Activated naive CD8-positive, alpha-beta T cell treated with anti-CD3 and anti-CD28 coated beads for 36 hours (primary cell): ENCODE measurements at regions not wholly inside any gene's neighbourhood (a gene's known extent, or its start where the extent isn't known, plus 50 kb on each side); places are given as distances from the start of the nearest gene placed in this dataset.
"Not testable (repeated sequence)": the region's sequence is repeated elsewhere in the genome, so short reads cannot be mapped to it uniquely, and the experiment has no call there.

Experiments
- DNase-seq: peaks from one replicate; pipeline ENCODE4 v3.0.0; 2021
- H3K27ac Mint-ChIP-seq: one replicate; pipeline ENCODE4 v1.8.0; 2022; ENCODE audit warnings: mild to moderate bottlenecking, moderate library complexity, mixed read lengths
- H3K27me3 Mint-ChIP-seq: one replicate; pipeline ENCODE4 v1.8.0; 2022; ENCODE audit warnings: mild to moderate bottlenecking, mixed read lengths
- H3K36me3 Mint-ChIP-seq: one replicate; pipeline ENCODE4 v1.8.0; 2021; ENCODE audit warnings: mild to moderate bottlenecking, mixed read lengths
- H3K4me1 Mint-ChIP-seq: one replicate; pipeline ENCODE4 v1.8.0; 2021; ENCODE audit warnings: mixed read lengths
- H3K4me3 Mint-ChIP-seq: one replicate; pipeline ENCODE4 v1.8.0; 2022; ENCODE audit warnings: mild to moderate bottlenecking, moderate library complexity, mixed read lengths
- H3K9me3 Mint-ChIP-seq: one replicate; pipeline ENCODE4 v1.8.0; 2022; ENCODE audit warnings: mixed read lengths

GRCh38 chr9:66740136-66740535 lies 160.4 kb upstream of the ZNF658 start:
- DNase-seq, H3K9me3 Mint-ChIP-seq, H3K4me3 Mint-ChIP-seq, H3K27me3 Mint-ChIP-seq, H3K4me1 Mint-ChIP-seq, H3K36me3 Mint-ChIP-seq, H3K27ac Mint-ChIP-seq: not testable (repeated sequence)

- not testable (repeated sequence) for H3K9me3 Mint-ChIP-seq, H3K36me3 Mint-ChIP-seq, H3K27me3 Mint-ChIP-seq, H3K4me3 Mint-ChIP-seq, H3K4me1 Mint-ChIP-seq, DNase-seq, H3K27ac Mint-ChIP-seq
Measured at GRCh38 chr9:66745846-66746245, 154.7 kb upstream of the ZNF658 start.

GRCh38 chr9:66752324-66752923 lies 148.1 kb upstream of the ZNF658 start:
- H3K27ac Mint-ChIP-seq, H3K4me1 Mint-ChIP-seq, H3K27me3 Mint-ChIP-seq, H3K36me3 Mint-ChIP-seq, DNase-seq, H3K9me3 Mint-ChIP-seq, H3K4me3 Mint-ChIP-seq: not testable (repeated sequence)

- DNase-seq, H3K4me1 Mint-ChIP-seq, H3K9me3 Mint-ChIP-seq, H3K36me3 Mint-ChIP-seq, H3K4me3 Mint-ChIP-seq, H3K27ac Mint-ChIP-seq, H3K27me3 Mint-ChIP-seq: not testable (repeated sequence)
Measured at GRCh38 chr9:66759825-66760492, 140.6 kb upstream of the ZNF658 start.

GRCh38 chr9:66764799-66765493 lies 135.6 kb upstream of the ZNF658 start:
- H3K27ac Mint-ChIP-seq, result not testable (repeated sequence)

GRCh38 chr9:66765531-66765930 lies 135.0 kb upstream of the ZNF658 start:
- H3K9me3 Mint-ChIP-seq, H3K36me3 Mint-ChIP-seq, H3K27me3 Mint-ChIP-seq, H3K4me3 Mint-ChIP-seq, DNase-seq, H3K4me1 Mint-ChIP-seq, H3K27ac Mint-ChIP-seq: not testable (repeated sequence)

More at GRCh38 chr9:66764799-66765493, 135.6 kb upstream of the ZNF658 start:
- not testable (repeated sequence) for H3K9me3 Mint-ChIP-seq, H3K4me1 Mint-ChIP-seq, DNase-seq, H3K4me3 Mint-ChIP-seq, H3K27me3 Mint-ChIP-seq, H3K36me3 Mint-ChIP-seq

- H3K27me3 Mint-ChIP-seq, H3K9me3 Mint-ChIP-seq, H3K4me3 Mint-ChIP-seq, DNase-seq, H3K4me1 Mint-ChIP-seq, H3K36me3 Mint-ChIP-seq, H3K27ac Mint-ChIP-seq: not testable (repeated sequence)
Measured at GRCh38 chr9:66771504-66771903, 129.0 kb upstream of the ZNF658 start.

- not testable (repeated sequence) for H3K36me3 Mint-ChIP-seq, H3K27ac Mint-ChIP-seq, H3K4me1 Mint-ChIP-seq, H3K4me3 Mint-ChIP-seq, DNase-seq, H3K27me3 Mint-ChIP-seq, H3K9me3 Mint-ChIP-seq
Measured at GRCh38 chr9:66774618-66775017, 125.9 kb upstream of the ZNF658 start.

- H3K4me1 Mint-ChIP-seq, H3K4me3 Mint-ChIP-seq, H3K9me3 Mint-ChIP-seq, H3K27ac Mint-ChIP-seq, H3K36me3 Mint-ChIP-seq, DNase-seq, H3K27me3 Mint-ChIP-seq: not testable (repeated sequence)
Measured at GRCh38 chr9:66779944-66780661, 120.4 kb upstream of the ZNF658 start.

- not testable (repeated sequence) for H3K4me3 Mint-ChIP-seq, H3K4me1 Mint-ChIP-seq, H3K27ac Mint-ChIP-seq, DNase-seq, H3K27me3 Mint-ChIP-seq, H3K9me3 Mint-ChIP-seq, H3K36me3 Mint-ChIP-seq
Measured at GRCh38 chr9:66781240-66781639, 119.3 kb upstream of the ZNF658 start.

- not testable (repeated sequence) for DNase-seq, H3K27me3 Mint-ChIP-seq, H3K9me3 Mint-ChIP-seq, H3K4me3 Mint-ChIP-seq, H3K4me1 Mint-ChIP-seq, H3K27ac Mint-ChIP-seq, H3K36me3 Mint-ChIP-seq
Measured at GRCh38 chr9:66782010-66782409, 118.5 kb upstream of the ZNF658 start.

- H3K36me3 Mint-ChIP-seq, result not testable (repeated sequence)
Measured at GRCh38 chr9:66785603-66786002, 114.9 kb upstream of the ZNF658 start.

GRCh38 chr9:66791092-66791750 lies 109.3 kb upstream of the ZNF658 start:
- not testable (repeated sequence) for H3K4me1 Mint-ChIP-seq, H3K27ac Mint-ChIP-seq, H3K36me3 Mint-ChIP-seq, H3K9me3 Mint-ChIP-seq, DNase-seq, H3K4me3 Mint-ChIP-seq, H3K27me3 Mint-ChIP-seq

More at GRCh38 chr9:66785603-66786002, 114.9 kb upstream of the ZNF658 start:
- H3K4me1 Mint-ChIP-seq, H3K27ac Mint-ChIP-seq, H3K4me3 Mint-ChIP-seq, H3K9me3 Mint-ChIP-seq, DNase-seq, H3K27me3 Mint-ChIP-seq: not testable (repeated sequence)

GRCh38 chr9:66794769-66795168 lies 105.8 kb upstream of the ZNF658 start:
- H3K27me3 Mint-ChIP-seq, H3K9me3 Mint-ChIP-seq, H3K4me3 Mint-ChIP-seq, H3K4me1 Mint-ChIP-seq, DNase-seq, H3K27ac Mint-ChIP-seq, H3K36me3 Mint-ChIP-seq: not testable (repeated sequence)
